GM12892 (cell line): ENCODE measurements at regions not wholly inside any gene's neighbourhood (a gene's known extent, or its start where the extent isn't known, plus 50 kb on each side); places are given as distances from the start of the nearest gene placed in this dataset.

Experiments used
- POLR2A ChIP-seq: IDR thresholded peaks from 2 replicates; pipeline ENCODE4 v1.6.1; 2011; ENCODE audit warnings: low read depth, low read length, control low read depth
- POLR2AphosphoS5 ChIP-seq: IDR thresholded peaks from 2 replicates; pipeline ENCODE4 v1.6.1; 2011; ENCODE audit warnings: low read depth, low read length, control low read depth
- TAF1 ChIP-seq: IDR thresholded peaks from 2 replicates; pipeline ENCODE4 v1.6.1; 2011; ENCODE audit warnings: low read depth, mild to moderate bottlenecking, control low read depth, low read length, borderline replicate concordance

DNA sequence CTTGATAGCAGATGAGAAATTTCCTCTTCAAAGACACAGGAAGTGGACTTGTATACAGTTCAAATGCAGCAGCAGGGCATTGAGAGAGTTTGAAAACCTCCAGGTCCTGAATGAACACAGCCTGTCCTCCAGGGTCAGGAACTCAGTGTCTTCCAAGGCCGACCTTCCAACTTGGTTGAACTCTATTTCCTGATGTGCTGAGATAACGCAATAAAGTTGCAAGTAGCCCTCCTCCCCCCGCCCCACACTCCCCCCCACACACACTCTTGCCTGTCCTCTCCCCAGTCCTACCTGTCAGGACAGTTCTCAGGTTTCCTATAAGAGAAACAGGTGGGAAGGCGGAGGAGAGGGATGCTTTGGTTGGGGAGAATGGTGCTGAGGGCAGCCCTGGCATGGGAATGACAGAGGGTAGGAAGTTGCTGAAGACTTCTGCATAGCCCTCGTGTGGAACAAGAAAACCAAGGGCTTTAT, 90.0 kb downstream of the CCDC71L start:
- TF ChIP-seq POLR2A (no peak), POLR2AphosphoS5 (no peak), TAF1 (no peak)
